Amygdala (tissue), 56 donors: ENCODE measurements at regions not wholly inside any gene's neighbourhood (a gene's known extent, or its start where the extent isn't known, plus 50 kb on each side); places are given as distances from the start of the nearest gene placed in this dataset.
A peak's percentile ranks its signal among the peaks of the same experiment; 100 is the strongest.
"Not testable (repeated sequence)": the region's sequence is repeated elsewhere in the genome, so short reads cannot be mapped to it uniquely, and the experiment has no call there.

Experiments
- DNase-seq, 56 donors: peaks; one replicate each; lab custom pipeline; 2025; lab: John Stamatoyannopoulos, UW

GRCh38 chr4:137961051-137961438 is 281.1 kb downstream of the SLC7A11 start:
- peak in 2 of 56 donors; percentile 1 to 2 for DNase-seq

GRCh38 chr4:137960371-137961050 is 281.6 kb downstream of the SLC7A11 start:
- no peak for DNase-seq

DNA sequence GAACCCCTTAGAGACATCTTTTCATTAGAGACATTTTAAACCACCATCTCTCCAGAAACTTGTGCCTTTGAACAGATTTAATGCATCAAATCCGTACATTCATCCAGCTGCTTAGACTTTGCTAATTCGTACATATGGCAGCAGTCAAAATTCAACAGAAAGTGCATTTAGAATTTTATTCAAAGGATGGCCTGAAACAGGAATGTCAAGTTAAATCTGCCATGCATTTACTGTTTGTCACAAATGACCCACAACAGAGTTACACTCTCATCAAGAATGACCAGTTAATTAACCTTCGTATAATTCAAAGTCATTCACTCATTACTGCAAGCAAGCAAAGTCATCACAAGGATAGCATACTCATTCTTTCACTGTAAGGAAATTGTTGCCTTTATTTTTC is 284.3 kb downstream of the SLC7A11 start:
- DNase-seq: no peak

- DNase-seq: no peak
Measured at GRCh38 chr4:137956256-137956655, 285.9 kb downstream of the SLC7A11 start.

DNA sequence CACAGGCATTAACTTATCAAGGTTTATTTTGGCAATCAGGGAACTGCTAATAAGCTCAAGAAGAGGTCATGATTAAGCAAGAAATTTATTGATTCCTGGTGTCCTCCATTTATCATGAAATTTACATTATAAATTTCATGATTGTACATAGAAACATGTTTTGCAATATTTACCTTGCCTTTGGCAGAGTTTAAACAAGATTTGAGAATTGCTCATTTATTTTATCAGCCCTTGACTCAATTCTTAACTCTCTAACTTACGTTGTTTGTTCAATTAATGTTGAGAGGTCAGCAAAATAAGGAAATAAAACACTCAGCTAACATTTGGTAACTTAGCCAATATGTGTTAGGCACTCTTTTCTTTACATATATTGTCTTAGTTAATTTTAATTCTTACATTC is 286.6 kb downstream of the SLC7A11 start:
- no peak for DNase-seq

DNA sequence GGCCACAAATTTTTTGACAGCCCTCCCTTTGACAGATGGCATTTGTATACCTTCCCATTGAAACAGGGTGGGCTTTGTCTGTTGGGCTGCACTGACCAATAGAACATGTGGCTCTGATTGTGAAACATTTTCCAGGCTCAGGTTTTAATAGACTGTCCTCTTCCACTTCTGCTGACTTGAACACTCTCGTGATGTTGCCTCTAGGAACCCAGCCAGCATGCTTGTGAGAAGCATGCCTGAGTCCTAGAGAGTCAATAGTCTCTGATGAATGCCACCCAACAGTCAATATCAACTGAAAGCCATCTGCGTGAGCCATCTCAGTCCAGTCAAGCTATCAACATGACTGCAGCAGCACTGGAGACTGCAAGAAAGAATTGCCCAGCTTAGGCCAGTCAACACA is 290.0 kb downstream of the SLC7A11 start:
- peak in 1 of 56 donors; percentile 0 for DNase-seq

DNA sequence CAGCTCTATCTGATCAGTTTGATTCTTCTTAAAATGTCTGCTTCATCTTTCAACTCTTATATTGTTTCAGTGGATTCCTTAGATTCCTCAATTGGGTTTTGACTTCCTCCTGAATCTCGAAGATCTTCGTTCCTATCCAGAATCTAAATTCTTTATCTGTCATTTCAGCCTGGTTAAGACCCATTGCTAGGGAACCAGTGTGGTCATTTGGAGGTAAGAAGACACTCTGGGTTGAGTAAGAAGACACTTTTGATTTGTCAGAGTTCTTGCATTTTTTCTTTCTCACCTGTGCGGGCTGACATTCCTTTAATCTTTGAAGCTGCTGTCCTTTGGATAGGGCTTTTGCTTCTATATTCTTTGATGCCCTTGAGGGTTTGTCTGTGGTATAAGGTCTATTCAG is 291.9 kb downstream of the SLC7A11 start:
- no peak for DNase-seq

DNA sequence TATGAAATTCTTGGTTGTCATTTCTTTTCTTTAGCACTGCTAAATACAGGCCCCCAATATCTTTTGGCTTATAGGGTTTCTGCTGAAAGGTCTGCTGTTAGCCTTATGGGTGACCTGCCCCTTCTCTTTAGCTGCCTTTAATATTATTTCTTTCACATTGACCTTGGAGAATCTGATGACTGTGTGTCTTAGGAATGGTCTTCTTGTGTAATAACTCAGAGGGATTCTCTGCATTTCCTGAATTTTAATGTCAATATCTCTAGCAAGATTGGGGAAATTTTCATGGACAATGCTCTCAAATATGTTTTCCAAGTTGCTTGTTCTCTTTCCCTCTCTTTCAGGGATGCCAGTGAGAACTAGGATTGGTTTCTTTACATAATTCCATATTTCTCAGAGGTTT is 292.4 kb downstream of the SLC7A11 start:
- no peak for DNase-seq

DNA sequence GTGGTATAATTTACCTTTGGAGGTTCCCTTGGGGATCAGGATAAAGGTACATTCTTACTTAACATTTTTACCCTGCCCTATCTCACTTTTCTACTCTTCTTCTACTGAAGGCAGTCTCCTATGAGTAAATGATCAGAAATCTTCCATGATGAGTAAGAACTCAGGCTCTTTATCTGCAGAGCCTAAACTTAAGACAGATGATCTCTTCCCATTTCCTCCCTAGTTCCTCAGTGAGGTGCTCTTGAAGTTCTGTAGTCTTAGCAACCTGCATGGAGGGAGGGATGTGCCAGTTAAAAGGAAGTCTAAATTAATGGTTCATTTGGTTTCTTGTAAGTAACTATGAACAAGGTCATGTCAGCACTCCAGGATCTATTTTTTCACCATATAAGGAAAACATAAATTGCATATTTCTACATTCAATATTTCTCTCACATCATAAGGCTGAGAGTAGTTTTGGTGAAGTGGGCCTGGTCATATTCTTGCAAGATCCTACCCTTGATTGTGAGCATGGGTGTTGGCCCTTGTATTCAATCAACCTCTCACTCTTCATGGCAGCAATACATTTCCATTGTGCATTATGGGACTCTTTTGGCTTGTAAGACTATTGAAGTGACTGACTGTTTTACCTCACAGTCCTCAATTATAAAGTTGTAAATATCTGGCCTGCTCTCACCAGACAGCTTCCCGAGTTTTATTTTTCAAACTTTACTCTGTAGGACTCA is 295.5 kb downstream of the SLC7A11 start:
- no peak for DNase-seq

GRCh38 chr4:137942815-137943214 is 299.3 kb downstream of the SLC7A11 start:
- DNase-seq: not testable (repeated sequence)

DNA sequence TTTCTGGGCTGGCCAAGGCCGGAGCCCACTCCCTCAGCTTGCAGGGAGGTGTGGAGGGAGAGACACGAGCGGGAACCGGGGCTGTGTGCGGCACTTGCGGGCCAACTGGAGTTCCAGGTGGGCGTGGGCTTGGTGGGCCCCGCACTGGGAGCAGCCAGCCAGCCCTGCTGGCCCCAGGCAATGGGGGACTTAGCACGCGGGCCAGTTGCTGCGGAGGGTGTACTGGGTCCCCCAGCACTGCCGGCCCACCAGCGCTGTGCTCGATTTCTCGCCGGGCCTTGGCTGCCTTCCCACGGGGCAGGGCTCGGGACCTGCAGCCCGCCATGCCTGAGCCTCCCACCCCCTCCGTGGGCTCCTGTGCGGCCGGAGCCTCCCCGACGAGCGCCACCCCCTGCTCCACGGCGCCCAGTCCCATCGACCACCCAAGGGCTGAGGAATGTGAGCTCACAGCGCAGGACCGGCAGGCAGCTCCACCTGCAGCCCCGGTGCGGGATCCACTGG is 300.1 kb downstream of the SLC7A11 start:
- not testable (repeated sequence) for DNase-seq

DNA sequence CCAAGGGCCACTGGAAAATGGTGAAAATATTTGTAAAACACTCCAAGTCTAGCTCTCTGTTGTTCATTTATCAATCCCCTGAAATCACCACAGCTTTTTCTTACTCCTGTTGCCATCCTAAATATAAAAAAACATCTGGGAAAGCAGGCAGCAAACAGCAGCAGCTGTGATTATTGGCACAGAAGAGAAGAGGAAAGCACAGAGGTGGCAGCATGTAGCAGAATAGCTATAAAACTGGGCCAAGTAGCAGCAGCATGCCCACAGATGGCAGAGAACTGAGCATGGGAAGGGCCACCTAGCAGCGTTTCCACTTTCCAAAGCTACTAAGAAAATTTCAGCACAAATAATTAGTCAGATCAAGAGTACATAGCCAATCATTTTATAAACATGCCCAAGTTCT is 307.2 kb downstream of the SLC7A11 start:
- DNase-seq: no peak

GRCh38 chr4:137934046-137934445 is 308.1 kb downstream of the SLC7A11 start:
- DNase-seq: no peak

DNA sequence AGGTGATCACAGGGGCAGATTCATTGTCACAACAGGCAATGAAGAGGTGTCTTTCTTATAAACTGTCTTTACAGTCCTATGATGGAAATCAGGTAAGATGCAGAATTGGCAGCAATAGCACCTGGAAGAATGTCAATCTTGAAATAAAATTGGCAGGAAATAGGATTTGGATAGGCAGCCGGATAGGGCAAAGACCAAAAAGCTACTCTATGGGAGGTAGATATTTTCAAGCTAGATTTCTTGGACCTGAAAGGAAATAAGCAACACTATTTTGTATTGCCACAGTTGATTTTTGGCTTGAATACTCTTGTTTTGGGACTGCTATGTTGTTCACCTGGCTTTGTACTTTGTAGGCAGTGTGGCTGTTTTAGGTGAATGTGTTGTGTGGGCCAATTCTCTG is 314.2 kb downstream of the SLC7A11 start:
- DNase-seq: no peak

DNA sequence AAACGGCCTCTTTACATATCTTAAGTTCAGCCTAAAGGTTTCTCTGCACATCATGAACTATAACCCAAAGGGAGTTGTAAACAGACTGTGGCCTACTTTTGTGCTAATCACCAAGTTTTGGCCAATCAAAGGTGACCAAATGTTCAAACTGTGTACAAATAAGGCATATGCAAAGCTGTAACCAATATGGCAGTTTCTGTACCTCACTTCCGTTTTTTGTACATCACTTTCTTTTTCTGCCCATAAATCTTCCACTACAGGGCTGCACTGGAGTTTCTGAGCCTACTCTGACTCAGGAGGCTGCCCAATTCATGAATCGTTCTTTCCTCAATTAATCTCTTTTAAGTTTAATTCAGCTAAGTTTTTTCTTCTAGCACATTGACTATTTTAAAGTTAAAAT is 318.7 kb downstream of the SLC7A11 start:
- DNase-seq: no peak

GRCh38 chr4:137922721-137923120 is 319.4 kb downstream of the SLC7A11 start:
- no peak for DNase-seq

DNA sequence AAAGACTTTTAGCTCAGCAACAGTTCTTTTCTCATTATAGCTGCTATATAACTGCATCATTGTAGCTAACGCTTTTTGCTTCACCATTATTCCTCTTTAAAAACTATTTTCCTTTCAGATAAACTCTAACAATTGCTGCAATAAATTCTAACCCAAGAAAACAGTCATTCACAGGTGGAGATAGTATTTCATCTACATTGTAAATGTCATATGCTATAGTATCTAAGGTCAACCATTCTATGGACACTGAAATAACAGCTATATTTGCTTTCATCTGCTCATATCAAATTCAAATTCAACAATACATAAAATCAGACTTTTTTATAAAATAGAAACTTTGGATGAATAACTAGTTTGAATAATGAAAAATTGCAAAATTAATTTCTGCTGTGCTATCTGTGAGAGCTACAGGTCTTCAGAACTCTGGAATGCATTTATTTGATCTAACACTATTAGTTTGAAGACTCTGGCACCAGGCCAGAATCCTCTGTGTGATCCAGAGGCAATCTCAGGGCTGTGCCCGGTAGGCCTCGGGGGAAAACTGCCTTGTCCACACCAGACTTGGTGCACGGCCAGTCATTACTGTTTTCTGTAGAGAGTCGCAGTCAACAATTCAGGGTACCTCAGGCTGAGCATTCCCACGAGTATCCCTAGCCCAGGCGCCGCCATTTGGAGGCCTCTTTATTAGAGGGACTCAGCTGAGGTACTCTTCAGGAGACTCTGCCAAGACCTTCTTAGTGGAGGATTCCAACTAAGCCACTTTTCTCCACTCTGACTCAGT is 332.4 kb downstream of the SLC7A11 start:
- peak in 3 of 56 donors; percentile 0 to 26 (median 3) for DNase-seq

GRCh38 chr4:137905930-137906329 is 336.2 kb downstream of the SLC7A11 start:
- no peak for DNase-seq

GRCh38 chr4:137901114-137901513 is 341.0 kb downstream of the SLC7A11 start:
- no peak for DNase-seq

- no peak for DNase-seq
Measured at GRCh38 chr4:137896221-137896737, 345.9 kb downstream of the SLC7A11 start.

- DNase-seq: not testable (repeated sequence)
Measured at GRCh38 chr4:137895515-137895914, 346.6 kb downstream of the SLC7A11 start.
